GM21717 (cell line): ENCODE measurements at regions not wholly inside any gene's neighbourhood (a gene's known extent, or its start where the extent isn't known, plus 50 kb on each side); places are given as distances from the start of the nearest gene placed in this dataset.

ENCODE experiments used
- ATAC-seq: cut with Tn5 transposase; IDR thresholded peaks from one replicate; pipeline ENCODE4 v1.9.1; 2021; ENCODE audit warnings: mild to moderate bottlenecking, moderate library complexity; ENCODE audit not compliant: unreplicated experiment

GRCh38 chr19:31908496-31909225, 436.7 kb upstream of the ZNF507 start:
- no peak for ATAC-seq

DNA sequence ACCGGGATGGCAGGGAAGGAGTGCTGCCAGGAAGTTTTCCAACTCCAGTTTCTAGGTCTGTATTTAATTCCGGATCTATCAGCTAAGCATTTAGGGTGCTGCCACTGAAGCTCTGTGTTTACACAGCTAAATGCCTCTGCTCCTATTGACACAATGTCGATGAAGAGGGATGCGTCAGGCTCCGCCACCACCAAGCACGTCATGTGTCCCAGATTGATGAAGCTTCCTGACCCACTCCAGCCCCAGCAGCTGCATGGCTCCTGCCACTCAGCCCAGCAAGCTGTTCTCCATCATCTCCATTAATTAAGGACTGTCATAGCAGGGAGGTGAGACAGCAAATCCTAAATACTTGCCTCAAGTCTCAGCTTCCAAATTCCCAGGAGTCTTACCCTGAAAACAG, 435.2 kb upstream of the ZNF507 start:
- no peak for ATAC-seq

GRCh38 chr19:31911577-31911976, 433.8 kb upstream of the ZNF507 start:
- ATAC-seq = no peak

DNA sequence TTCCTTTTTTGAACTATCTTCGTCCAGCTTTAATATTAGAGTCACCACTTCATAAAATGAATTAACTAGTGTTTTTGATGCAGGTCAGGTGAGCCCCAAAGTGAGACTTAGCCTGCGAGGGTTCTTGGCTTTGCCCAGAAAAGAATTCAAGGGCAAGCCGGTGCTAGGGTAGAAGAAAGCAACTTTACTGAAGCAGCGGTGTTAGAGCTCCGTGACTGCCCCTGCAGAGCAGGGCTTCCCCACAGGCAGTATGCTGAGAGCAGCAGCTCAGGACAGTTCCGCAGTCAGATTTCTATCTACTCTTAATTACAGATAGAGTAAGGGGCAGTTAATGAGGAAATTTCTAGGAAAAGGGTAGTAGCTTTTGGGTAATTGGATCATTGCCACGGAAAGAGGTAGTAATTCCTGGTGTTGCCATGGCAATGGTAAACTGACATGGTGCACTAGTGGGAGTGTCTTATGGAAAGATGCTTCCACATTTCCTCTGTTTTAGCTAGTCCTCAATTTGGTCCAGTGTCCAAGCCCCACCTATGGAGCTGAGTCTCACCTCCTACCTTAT, 432.2 kb upstream of the ZNF507 start:
- ATAC-seq = no peak

GRCh38 chr19:31930401-31930800, 415.0 kb upstream of the ZNF507 start:
- ATAC-seq = no peak

DNA sequence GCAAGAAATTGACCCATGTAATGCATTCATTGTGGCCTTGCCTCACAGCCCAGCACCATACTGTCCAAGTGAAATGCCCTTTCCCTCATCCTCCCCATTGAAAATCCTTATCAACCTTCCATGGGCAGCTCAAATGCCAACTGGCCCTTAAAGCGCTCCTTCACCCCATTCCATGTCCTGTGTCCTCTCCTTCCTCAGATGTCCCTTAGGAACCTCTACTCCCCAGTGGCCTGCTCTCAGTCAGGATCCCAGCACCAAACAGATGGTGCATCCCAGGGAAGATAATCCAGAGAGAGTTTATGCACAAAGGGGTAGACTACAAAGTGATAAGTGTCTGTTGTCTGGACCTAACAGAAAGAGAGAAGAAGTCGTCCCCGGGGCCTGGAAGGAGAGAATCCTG, 407.4 kb upstream of the ZNF507 start:
- no peak for ATAC-seq

- no peak for ATAC-seq
Measured at GRCh38 chr19:31938675-31939074, 406.7 kb upstream of the ZNF507 start.

DNA sequence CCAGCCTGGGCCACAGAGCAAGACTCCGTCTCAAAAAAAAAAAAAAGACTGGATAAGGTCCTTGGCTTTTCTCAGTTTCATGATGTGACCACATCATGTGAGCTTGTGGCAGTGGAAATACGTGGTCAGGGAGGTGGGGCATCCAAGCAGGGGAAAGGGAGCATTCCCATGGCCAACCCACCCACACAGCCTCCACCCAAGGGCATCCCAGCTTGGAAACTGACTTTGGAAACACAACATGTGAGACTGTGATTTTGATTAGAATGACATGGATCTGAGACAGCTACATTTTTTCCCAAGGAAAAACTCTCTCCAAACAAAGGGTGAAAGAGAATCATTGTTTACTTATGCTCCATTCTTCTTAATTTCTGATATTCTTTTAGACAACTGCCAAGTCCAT, 405.0 kb upstream of the ZNF507 start:
- ATAC-seq = no peak

- no peak for ATAC-seq
Measured at GRCh38 chr19:31943191-31943661, 402.2 kb upstream of the ZNF507 start.

DNA sequence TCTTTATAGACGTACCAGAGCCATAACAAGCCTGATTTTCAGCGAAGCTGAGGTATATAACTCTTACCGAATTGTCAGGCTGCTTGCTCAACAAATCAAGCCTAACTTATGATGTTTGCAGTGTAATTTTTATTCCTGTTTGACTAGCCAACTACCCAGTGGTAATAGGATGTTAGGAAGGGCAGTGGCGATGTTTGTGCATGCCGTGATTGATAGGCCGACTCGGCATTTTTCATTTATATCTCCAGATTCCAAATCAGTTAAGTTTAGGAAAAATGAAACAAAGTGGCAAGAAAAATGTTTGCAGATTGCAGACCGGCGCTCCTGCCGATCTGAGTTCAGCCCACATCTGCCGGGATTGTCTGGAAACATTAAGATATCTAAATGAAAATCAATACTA, 401.6 kb upstream of the ZNF507 start:
- no peak for ATAC-seq

DNA sequence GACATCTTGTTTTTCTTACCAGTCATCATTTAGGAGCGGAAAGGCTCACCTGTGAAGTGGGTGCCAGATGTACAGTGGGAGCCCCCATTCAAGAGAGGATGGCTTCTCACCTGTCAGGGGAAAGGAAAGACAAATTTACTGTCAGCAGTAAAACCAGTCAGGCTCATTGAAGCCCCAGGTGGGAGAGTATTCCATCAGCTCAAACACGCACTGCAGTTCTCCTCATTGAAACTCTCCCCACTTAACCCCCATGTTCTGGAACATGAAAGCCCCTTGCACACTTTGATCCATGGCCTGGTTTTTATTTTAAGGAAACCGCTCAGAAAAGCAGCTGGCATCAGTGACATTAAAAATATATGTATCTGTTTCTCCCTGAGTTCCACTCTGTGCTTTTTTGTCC, 401.1 kb upstream of the ZNF507 start:
- ATAC-seq = no peak

GRCh38 chr19:31946491-31946890, 398.9 kb upstream of the ZNF507 start:
- no peak for ATAC-seq

DNA sequence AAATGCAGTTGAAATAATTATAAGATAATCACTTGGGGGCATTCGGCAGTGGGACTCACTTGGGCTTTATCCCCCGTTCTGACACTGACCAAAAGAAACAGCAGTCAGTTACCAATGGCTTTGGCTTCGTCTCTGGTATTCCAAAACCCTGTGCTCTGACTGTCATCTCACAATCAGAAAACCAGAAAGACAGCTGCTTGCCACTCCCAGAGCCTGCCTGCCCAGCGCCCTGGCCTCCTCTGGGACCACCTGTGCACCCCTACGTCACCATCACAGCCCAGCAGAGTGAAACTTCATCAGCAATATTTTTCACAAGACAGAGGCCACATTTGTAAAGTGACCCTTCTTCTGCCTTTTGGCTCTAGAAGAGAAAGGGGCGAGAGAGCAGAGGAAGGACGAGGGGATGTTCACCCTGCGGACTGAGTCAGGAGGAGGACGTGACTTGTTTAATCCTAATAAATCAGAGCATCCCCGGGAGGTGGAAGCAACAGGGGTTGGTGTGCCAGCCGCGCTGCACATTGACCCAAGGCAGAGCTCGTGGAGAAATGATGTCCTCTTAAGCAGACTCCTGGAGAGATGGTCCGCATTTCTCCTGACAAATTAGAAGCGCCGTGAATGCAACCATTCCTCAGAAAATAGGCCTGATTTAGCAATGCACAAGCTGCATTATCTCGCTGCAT, 397.8 kb upstream of the ZNF507 start:
- no peak for ATAC-seq

GRCh38 chr19:31952693-31953092, 392.7 kb upstream of the ZNF507 start:
- ATAC-seq = no peak

GRCh38 chr19:31955061-31955460, 390.3 kb upstream of the ZNF507 start:
- ATAC-seq = no peak

DNA sequence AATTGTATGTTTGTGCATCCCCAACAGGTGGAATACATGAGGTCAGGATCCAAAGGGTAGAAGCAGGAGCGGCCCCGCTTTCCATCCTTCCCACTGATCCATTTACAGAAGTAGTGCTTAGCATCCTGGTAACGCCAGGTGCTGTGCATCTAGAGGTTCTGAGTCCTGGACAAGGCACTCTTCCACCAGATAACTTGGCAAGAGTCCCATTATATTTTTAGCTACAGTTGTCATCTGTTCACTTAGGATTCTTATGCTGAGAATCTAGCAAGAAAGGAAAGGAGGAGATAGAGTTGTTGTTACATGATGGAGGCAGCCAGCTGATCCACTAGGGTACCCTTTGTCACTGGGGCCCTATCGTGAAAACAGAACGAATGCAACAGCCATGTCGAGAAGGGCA, 389.5 kb upstream of the ZNF507 start:
- ATAC-seq = no peak

DNA sequence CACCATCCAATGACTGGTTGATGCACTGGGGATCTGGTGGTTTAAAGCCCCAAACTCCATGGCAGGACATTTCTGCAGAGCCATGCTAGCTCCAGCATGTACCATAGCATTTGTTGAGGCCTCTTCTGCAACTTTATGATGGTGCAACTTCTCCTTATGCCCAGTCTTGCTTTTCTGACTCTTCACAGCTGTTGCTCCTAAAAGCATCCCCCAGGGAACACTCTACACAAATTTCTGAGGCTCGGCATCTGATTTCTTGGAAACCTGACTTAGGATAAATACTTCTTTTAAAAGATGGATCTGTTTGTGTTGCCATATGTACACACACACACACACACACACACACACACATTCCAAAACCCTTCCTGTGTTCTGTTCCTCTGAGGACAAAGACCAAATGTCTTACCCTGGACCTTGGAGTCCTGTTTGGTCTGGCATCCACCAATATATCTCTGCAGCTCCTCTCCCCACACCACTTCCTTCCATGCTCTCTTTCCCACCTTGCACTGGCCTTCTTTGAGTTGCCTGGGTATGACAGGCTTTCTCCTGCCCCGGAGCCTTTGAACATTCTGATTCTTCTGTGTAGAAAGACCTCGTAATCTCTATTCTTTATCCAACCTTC, 388.5 kb upstream of the ZNF507 start:
- no peak for ATAC-seq

DNA sequence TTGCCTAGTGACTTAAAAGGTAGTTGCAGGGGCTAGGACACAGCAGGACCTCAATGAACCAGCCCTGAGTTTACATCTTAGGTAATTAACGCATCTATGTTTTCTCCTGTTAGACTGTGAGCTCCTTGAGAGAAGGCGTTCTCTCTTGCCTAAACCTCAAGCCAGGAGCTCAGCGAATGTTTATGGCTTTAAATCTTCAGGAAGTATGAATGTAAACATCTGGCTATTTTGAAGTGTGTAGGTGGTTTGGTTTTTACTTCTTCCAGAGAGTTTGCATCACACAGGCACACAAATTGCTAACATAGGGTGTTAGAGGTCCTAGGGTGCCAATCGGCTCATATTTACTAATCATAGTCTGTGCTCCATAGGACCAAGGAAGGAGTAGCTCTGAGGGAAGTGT, 387.7 kb upstream of the ZNF507 start:
- ATAC-seq = no peak

- ATAC-seq = no peak
Measured at GRCh38 chr19:31959527-31960018, 385.8 kb upstream of the ZNF507 start.

DNA sequence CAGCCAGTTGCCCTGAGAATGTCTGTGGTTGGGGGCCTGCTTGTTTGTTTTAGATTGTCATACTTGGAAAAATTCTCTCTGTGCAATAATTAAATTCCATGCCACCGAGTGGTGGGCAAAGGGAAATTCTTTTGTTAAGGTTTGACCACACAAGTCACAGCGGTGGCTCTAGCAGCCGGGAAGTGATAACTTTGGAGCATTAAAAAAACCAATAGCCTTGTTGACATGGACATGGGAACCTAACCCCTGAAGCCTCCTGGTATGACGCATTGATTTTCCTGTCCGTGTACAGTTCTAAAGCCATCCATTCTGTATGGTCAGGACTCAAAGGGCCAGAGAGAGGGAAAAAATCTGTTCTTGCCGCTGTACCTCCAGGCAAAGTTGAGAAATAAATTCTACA, 384.9 kb upstream of the ZNF507 start:
- no peak for ATAC-seq

- ATAC-seq = no peak
Measured at GRCh38 chr19:31961191-31961590, 384.2 kb upstream of the ZNF507 start.

DNA sequence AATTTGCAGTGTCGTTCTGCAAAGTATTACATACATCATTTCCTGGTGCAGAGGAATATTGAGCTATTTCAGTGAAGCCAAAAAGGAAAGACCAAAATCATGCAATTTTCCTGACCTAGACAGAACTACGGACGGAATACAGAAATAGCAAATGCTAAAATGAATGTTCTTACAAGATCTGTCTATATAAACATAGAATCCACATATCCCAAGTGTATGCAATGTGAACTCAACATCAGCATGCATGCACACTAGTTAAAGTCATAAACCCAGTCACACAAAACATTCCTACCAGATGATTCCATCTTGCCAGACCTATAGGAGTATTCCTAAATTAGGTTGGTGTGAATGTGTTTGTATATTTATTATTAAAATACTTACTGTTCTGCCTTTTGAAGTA, 383.7 kb upstream of the ZNF507 start:
- no peak for ATAC-seq
